Keratinocyte (primary cell): ENCODE measurements at regions not wholly inside any gene's neighbourhood (a gene's known extent, or its start where the extent isn't known, plus 50 kb on each side); places are given as distances from the start of the nearest gene placed in this dataset.

Experiments
- EZH2 ChIP-seq: IDR thresholded peaks from one replicate; pipeline ENCODE4 v1.6.1; 2012; ENCODE audit warnings: inconsistent platforms, mild to moderate bottlenecking, low read length, moderate library complexity
- TF ChIP-seq, protein P1 (sequence below), 3 experiments: IDR thresholded peaks in 1 of 3; conservative IDR thresholded peaks in 1 of 3; optimal IDR thresholded peaks in 1 of 3; 2 replicates in 2 of 3; 3 replicates in 1 of 3; pipeline versions ENCODE3 to v1.5.1; 2011; ENCODE audit warnings: low read length in 3 of 3, mild to moderate bottlenecking in 3 of 3, moderate library complexity in 2 of 3, control low read depth in 1 of 3, inconsistent platforms in 1 of 3; ENCODE audit not compliant: insufficient read depth in 2 of 3; ENCODE audit errors: extremely low read depth in 1 of 3

DNA sequence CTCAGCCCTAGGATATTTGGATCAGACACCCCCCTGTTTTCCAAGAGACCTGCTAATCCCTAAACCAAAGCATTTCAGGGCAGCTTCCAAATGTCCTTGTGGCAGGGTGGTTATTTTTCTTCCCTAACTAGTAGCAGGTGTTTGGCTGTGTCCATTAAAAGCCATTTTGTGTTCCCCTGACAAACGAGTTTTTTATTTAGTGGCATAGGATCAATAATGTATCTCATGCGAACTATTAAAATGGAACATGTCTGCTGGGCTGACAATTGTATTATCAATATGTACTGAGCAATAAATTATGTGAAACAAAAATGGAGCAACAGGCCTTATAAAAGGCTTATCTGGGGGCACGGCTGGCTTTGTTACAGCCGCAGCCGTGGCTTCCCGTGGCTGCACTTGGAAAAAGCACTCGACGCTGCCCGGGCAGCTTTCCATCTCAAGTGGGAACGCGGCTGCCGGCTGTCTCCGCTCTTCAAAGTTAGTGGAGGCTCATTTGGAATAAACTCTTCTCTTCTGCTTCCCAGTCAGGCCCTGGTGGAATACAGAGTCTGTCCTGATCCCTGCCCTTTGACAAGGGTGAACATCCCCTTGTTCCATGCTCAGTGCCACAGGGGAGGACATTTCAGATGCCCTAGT lies 554.3 kb downstream of the TYW1 start:
- TF ChIP-seq, protein P1, sequence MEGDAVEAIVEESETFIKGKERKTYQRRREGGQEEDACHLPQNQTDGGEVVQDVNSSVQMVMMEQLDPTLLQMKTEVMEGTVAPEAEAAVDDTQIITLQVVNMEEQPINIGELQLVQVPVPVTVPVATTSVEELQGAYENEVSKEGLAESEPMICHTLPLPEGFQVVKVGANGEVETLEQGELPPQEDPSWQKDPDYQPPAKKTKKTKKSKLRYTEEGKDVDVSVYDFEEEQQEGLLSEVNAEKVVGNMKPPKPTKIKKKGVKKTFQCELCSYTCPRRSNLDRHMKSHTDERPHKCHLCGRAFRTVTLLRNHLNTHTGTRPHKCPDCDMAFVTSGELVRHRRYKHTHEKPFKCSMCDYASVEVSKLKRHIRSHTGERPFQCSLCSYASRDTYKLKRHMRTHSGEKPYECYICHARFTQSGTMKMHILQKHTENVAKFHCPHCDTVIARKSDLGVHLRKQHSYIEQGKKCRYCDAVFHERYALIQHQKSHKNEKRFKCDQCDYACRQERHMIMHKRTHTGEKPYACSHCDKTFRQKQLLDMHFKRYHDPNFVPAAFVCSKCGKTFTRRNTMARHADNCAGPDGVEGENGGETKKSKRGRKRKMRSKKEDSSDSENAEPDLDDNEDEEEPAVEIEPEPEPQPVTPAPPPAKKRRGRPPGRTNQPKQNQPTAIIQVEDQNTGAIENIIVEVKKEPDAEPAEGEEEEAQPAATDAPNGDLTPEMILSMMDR (optimal IDR thresholded peaks at IDR 0.05 in 1 of 3, IDR thresholded peaks at IDR 0.05 in 1 of 3, conservative IDR thresholded peaks at IDR 0.05 in 1 of 3; ENCODE audit: extremely low read depth in 1 of 3, insufficient read depth in 2 of 3, low read length in 3 of 3), result no peak
- TF ChIP-seq EZH2, result no peak
